Upper lobe of left lung (tissue), 6 donors: ENCODE measurements at regions not wholly inside any gene's neighbourhood (a gene's known extent, or its start where the extent isn't known, plus 50 kb on each side); places are given as distances from the start of the nearest gene placed in this dataset.

Source experiments
- ATAC-seq, 2 donors: fragments of 200-7000 bp; cut with Tn5 transposase; one replicate each; pipeline ENCODE4 v1.9.1; 2022; ENCODE audit warnings: mild to moderate bottlenecking in 2 of 2, moderate library complexity in 2 of 2; ENCODE audit not compliant: low FRiP score in 2 of 2
- DNase-seq, 2 donors: peaks; one replicate each; pipeline ENCODE4 v3.0.0-alpha.2; 2019 to 2020
- H3K27ac ChIP-seq, 4 donors: fragments of 200-600 bp; sonication (generic); one replicate each; pipeline ENCODE4 v1.5.1; 2016 to 2019
- H3K27me3 ChIP-seq, 4 donors: fragments of 200-600 bp; sonication (generic); one replicate each; pipeline ENCODE4 v1.5.1; 2017 to 2019
- H3K36me3 ChIP-seq, 4 donors: fragments of 200-600 bp; sonication (generic); one replicate each; pipeline ENCODE4 v1.5.1; 2016 to 2019
- H3K4me1 ChIP-seq, 4 donors: fragments of 200-600 bp; sonication (generic); one replicate each; pipeline ENCODE4 v1.5.1; 2018 to 2019
- H3K4me3 ChIP-seq, 4 donors: fragments of 200-600 bp; sonication (generic); one replicate each; pipeline ENCODE4 v1.5.1; 2017 to 2019; ENCODE audit warnings: mild to moderate bottlenecking in 2 of 4, moderate library complexity in 1 of 4
- H3K9me3 ChIP-seq, 4 donors: fragments of 200-600 bp; sonication (generic); one replicate each; pipeline ENCODE4 v1.5.1; 2018 to 2019
- CTCF ChIP-seq, 6 experiments: fragments of 450-650 bp in 4 of 6; fragments of 200-600 bp in 2 of 6; sonication (generic) in 2 of 6; IDR thresholded peaks; one replicate each; pipeline ENCODE4 v1.5.1; 2016 to 2019; ENCODE audit warnings: antibody characterized with exemption in 6 of 6
- EP300 ChIP-seq, 4 donors: sonication (generic); formaldehyde crosslinking; IDR thresholded peaks; one replicate each; pipeline ENCODE4 v1.5.1; 2017; ENCODE audit warnings: antibody characterized with exemption in 4 of 4, control low read depth in 2 of 4
- POLR2A ChIP-seq, 4 donors: fragments of 450-650 bp; IDR thresholded peaks; one replicate each; pipeline ENCODE4 v1.5.1; 2016 to 2017; ENCODE audit warnings: antibody characterized with exemption in 4 of 4, mild to moderate bottlenecking in 2 of 4
- POLR2AphosphoS5 ChIP-seq, 2 donors: sonication (generic); formaldehyde crosslinking; IDR thresholded peaks; one replicate each; pipeline ENCODE4 v1.5.1; 2017; ENCODE audit warnings: antibody characterized with exemption in 2 of 2
- WGBS, 2 donors: methylation state at CpG; one replicate each; pipeline ENCODE4 v1.1.5; 2017 to 2018; 5-methylcytosine and 5-hydroxymethylcytosine counted together
- donor health status: DM: no; HTN: no; CAD: no; lungs with moderate emphysema.
- donor health status: DM: no; HTN: yes; CAD: no; lungs with severe emphysema.

GRCh38 chr20:52318651-52319050 lies 127.1 kb upstream of the ZFP64 start:
- Histone ChIP-seq H3K36me3 (no peaks in the 10 kb centered on the region), H3K27ac (no peak overlapping the region), H3K4me1 (no peaks in the 10 kb centered on the region), H3K9me3 (no peaks in the 10 kb centered on the region), H3K27me3 (no peaks in the 10 kb centered on the region), H3K4me3 (no peak overlapping the region)
- 53 to 58% methylated on average over 6 of the region's 6 CpGs for WGBS, 2 donors
- ATAC-seq (no peak), DNase-seq (no peak)
- TF ChIP-seq CTCF (IDR thresholded peaks at IDR 0.05): no peak
- TF ChIP-seq POLR2A (IDR thresholded peaks at IDR 0.05): no peak
- no peak for TF ChIP-seq POLR2AphosphoS5 (IDR thresholded peaks at IDR 0.05)
- TF ChIP-seq EP300 (IDR thresholded peaks at IDR 0.05): no peak

- TF ChIP-seq POLR2AphosphoS5 (IDR thresholded peaks at IDR 0.05) (no peak), CTCF (IDR thresholded peaks at IDR 0.05) (peak in 1 of 6 experiments; percentile 8)
- WGBS, 2 donors: 18 to 23% methylated on average over 16 of the region's 16 CpGs
- Histone ChIP-seq H3K36me3 (no peaks in the 10 kb centered on the region), H3K9me3 (no peaks in the 10 kb centered on the region), H3K27me3 (no peaks in the 10 kb centered on the region), H3K27ac (no peak overlapping the region), H3K4me3 (no peak overlapping the region), H3K4me1 (no peaks in the 10 kb centered on the region)
- ATAC-seq (peak in 1 of 2 donors; percentile 68), DNase-seq (no peak)
These were observed 121.9 kb upstream of the ZFP64 start for GRCh38 chr20:52313341-52313963.

- Histone ChIP-seq H3K9me3 (no peaks in the 10 kb centered on the region), H3K36me3 (no peaks in the 10 kb centered on the region), H3K27me3 (no peaks in the 10 kb centered on the region), H3K4me3 (no peak overlapping the region), H3K27ac (no peak overlapping the region), H3K4me1 (no peaks in the 10 kb centered on the region)
- ATAC-seq (peak; percentile 72 to 83), DNase-seq (no peak)
- peak in 5 of 6 experiments; percentile 54 to 72 (median 55) for TF ChIP-seq CTCF (IDR thresholded peaks at IDR 0.05)
- no peak for TF ChIP-seq EP300 (IDR thresholded peaks at IDR 0.05)
- WGBS, 2 donors: 47 to 53% methylated on average over 2 of the region's 2 CpGs
These were observed 120.7 kb upstream of the ZFP64 start for GRCh38 chr20:52312132-52312729.

- TF ChIP-seq CTCF (IDR thresholded peaks at IDR 0.05) (no peak), POLR2AphosphoS5 (IDR thresholded peaks at IDR 0.05) (no peak), POLR2A (IDR thresholded peaks at IDR 0.05) (no peak), EP300 (IDR thresholded peaks at IDR 0.05) (no peak)
- H3K27me3 ChIP-seq: no peaks in the 10 kb centered on the region
- WGBS, 2 donors: 61 to 73% methylated on average over 8 of the region's 8 CpGs
These were observed 119.7 kb upstream of the ZFP64 start for GRCh38 chr20:52311209-52311794.

GRCh38 chr20:52309181-52309580 lies 117.6 kb upstream of the ZFP64 start:
- ATAC-seq (no peak), DNase-seq (no peak)
- no peaks in the 10 kb centered on the region for H3K27me3 ChIP-seq
- no peaks in the 10 kb centered on the region for H3K36me3 ChIP-seq
- no peaks in the 10 kb centered on the region for H3K4me1 ChIP-seq
- H3K4me3 ChIP-seq: no peak overlapping the region
- TF ChIP-seq EP300 (IDR thresholded peaks at IDR 0.05) (no peak), CTCF (IDR thresholded peaks at IDR 0.05) (no peak), POLR2AphosphoS5 (IDR thresholded peaks at IDR 0.05) (no peak), POLR2A (IDR thresholded peaks at IDR 0.05) (no peak)
- WGBS, 2 donors: 72 to 73% methylated on average over 7 of the region's 7 CpGs
- no peak overlapping the region for H3K27ac ChIP-seq
- H3K9me3 ChIP-seq: no peaks in the 10 kb centered on the region

More at GRCh38 chr20:52311209-52311794, 119.7 kb upstream of the ZFP64 start:
- H3K27ac ChIP-seq: no peak overlapping the region
- no peaks in the 10 kb centered on the region for H3K9me3 ChIP-seq
- no peak for DNase-seq
- no peak for ATAC-seq
- no peak overlapping the region for H3K4me3 ChIP-seq
- no peaks in the 10 kb centered on the region for H3K36me3 ChIP-seq
- no peaks in the 10 kb centered on the region for H3K4me1 ChIP-seq
